OCI-LY7 (cell line): ENCODE measurements at regions not wholly inside any gene's neighbourhood (a gene's known extent, or its start where the extent isn't known, plus 50 kb on each side); places are given as distances from the start of the nearest gene placed in this dataset.

ENCODE experiments used
- CTCF ChIP-seq: fragments of 200-600 bp; sonication (generic); conservative IDR thresholded peaks from 2 replicates; pipeline ENCODE4 v1.5.1; 2014; ENCODE audit warnings: mild to moderate bottlenecking, antibody characterized with exemption, low read length, moderate library complexity, mixed read lengths
- EZH2phosphoT487 ChIP-seq: fragments of 200-600 bp; sonication (generic); IDR thresholded peaks from 2 replicates; pipeline ENCODE4 v1.6.1; 2018; ENCODE audit warnings: low read depth, borderline replicate concordance, mild to moderate bottlenecking, mixed run types, antibody characterized with exemption, low read length, moderate library complexity, mixed read lengths

GRCh38 chrX:6644411-6644810, 109.5 kb upstream of the VCX3A start:
- TF ChIP-seq CTCF (peak; percentile 59), EZH2phosphoT487 (no peak)
